OCI-LY3 (cell line): ENCODE measurements at regions not wholly inside any gene's neighbourhood (a gene's known extent, or its start where the extent isn't known, plus 50 kb on each side); places are given as distances from the start of the nearest gene placed in this dataset.

Experiments
- EZH2phosphoT487 ChIP-seq: fragments of 200-600 bp; shearing (Covaris generic); IDR thresholded peaks from 2 replicates; pipeline ENCODE4 v1.6.1; 2018; ENCODE audit warnings: antibody characterized with exemption, mixed run types, low read depth
- TF ChIP-seq, protein P1 (sequence below): fragments of 200-600, 300-600 bp; sonication (generic); IDR thresholded peaks from 2 replicates; pipeline ENCODE4 v1.5.1; 2014; ENCODE audit warnings: antibody characterized with exemption, low read length, low read depth

DNA sequence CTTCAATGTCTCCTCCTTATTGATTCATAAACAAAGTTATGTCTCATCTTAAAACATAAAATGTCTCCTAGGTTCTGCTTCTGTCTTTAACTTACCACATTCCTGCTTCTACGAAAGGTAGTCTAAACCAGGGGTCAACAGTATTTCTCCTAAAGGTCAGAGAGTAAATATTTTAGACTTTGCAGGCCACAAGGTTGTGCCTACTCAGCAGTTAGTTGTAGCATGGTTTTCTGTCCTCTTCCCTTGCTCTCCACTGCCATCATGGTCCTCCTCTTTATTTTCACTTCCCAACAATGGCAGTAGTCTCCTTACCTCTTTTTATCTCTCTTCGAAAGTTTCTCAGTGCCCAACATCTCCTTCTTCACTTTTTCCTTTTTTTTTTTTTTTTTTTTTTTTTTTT is 68.3 kb upstream of the LRP1B start:
- TF ChIP-seq, protein P1, sequence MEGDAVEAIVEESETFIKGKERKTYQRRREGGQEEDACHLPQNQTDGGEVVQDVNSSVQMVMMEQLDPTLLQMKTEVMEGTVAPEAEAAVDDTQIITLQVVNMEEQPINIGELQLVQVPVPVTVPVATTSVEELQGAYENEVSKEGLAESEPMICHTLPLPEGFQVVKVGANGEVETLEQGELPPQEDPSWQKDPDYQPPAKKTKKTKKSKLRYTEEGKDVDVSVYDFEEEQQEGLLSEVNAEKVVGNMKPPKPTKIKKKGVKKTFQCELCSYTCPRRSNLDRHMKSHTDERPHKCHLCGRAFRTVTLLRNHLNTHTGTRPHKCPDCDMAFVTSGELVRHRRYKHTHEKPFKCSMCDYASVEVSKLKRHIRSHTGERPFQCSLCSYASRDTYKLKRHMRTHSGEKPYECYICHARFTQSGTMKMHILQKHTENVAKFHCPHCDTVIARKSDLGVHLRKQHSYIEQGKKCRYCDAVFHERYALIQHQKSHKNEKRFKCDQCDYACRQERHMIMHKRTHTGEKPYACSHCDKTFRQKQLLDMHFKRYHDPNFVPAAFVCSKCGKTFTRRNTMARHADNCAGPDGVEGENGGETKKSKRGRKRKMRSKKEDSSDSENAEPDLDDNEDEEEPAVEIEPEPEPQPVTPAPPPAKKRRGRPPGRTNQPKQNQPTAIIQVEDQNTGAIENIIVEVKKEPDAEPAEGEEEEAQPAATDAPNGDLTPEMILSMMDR = no peak
- no peak for TF ChIP-seq EZH2phosphoT487
